ENCODE measurements at regions not wholly inside any gene's neighbourhood (a gene's known extent, or its start where the extent isn't known, plus 50 kb on each side); places are given as distances from the start of the nearest gene placed in this dataset.

DNA sequence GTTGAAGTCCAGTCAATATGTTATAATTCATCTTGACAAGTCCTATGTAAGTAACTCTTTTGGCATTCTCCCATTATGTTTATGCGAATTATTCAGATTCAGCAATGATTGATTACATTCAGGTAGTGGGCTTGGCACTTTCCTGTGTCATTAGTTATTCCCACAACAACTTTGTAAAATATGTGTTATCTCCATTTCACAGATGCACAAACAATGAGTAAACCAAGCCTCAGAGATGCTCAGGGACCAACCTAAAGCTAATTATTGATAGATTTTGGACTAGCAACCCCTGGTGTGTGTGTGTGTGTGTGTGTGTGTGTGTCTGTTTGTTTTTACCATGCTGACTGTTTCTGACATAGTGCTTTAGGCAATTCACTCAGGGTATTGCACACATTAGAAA is 371.1 kb upstream of the C1orf87 start:
- DNase-seq (ENCODE audit: low read depth in 2 of 2) = no peak

DNA sequence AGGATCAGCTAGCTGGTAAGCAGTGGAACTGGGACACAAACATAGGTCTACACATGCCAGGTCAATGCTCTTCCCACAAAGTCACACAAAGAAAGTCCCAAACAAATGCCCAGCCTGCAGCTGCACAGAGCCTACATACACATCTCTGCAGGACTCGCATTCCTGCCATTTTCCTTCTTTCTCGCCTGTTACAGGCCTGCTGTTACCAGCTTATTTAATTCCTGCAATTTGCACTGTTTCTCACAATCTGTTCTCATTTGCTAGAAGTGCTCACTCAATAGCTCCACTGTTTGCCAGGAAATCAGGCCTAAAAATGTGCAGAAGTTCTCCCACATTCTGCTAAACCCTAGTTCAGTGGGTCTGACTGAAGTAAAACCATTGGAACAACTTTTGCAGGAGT is 362.6 kb upstream of the C1orf87 start:
- no peak for DNase-seq (ENCODE audit: low read depth in 2 of 2)

DNA sequence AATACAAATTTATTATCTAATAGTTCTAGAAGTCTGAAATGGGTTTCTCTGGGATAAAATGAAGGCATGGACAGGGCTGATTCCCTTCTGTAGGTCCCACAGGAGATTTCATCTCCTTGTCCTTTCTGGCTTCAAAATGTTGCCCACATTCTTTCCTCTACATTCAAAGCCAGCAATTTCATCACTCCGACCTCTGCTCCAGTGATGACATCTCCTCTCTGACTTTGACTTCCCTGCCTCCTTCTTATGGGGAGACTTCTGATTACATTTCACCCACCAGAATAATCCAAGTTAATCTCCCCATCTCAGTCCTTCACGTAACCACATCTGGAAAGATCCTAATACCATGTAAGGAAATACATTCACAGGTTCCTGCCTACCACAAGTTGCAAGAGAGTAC is 358.0 kb upstream of the C1orf87 start:
- DNase-seq (ENCODE audit: low read depth in 2 of 2) = no peak

DNA sequence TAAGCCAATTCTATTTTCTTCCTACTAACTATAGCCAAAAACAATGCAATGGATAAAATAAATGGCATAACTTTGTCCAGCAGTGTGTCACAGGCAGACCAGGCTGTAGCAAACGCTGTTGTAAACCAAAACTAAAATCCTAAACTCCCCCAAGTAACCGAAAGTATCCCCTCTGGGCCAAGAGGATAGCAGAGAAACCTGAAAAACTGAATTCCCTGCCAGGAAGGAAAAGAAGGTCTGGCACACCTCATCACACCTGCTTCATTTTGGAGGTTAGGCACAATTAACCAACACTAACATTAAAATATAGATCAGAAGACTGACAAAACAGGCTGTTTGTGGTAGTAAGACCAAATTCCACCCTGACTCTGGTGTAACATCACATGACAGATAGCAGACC is 356.8 kb upstream of the C1orf87 start:
- DNase-seq (ENCODE audit: low read depth in 2 of 2) = no peak

DNA sequence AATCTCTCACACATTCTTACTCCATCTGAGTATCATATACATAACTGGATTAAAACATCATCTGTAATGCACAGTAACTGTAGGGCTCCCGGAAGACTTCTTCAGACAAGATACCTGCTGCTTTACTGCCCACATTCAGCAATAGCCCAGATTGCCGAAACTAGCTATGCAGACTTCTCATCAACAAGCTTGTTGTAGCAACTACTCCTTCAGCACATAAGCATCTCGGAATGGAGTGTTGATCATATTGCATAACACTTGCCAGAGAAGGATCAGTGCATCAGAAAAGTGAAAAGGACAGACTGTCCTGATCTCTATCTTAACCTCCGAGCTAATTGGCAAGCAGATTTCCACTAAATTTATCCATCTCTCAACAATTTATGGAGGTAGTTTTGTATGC is 354.6 kb upstream of the C1orf87 start:
- DNase-seq (ENCODE audit: low read depth in 2 of 2) = no peak

DNA sequence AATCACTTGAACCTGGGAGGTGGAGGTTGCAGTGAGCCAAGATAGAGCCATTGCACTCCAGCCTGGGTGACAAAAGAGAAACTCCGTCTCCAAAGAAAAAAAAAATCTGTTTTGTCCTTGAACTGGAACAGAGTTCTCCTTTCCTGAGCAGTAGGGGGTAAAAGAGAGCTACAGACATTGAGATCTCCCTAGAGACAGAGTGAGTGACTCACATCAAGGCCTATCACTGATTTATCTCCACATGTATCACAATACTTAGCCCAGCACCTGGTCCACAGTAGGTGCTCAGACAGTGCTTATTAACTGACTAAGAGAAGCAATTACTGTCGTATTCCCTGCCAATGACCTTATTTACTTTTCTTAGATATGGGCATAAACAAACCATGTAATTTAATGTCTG is 354.1 kb upstream of the C1orf87 start:
- no peak for DNase-seq (ENCODE audit: low read depth in 2 of 2)

DNA sequence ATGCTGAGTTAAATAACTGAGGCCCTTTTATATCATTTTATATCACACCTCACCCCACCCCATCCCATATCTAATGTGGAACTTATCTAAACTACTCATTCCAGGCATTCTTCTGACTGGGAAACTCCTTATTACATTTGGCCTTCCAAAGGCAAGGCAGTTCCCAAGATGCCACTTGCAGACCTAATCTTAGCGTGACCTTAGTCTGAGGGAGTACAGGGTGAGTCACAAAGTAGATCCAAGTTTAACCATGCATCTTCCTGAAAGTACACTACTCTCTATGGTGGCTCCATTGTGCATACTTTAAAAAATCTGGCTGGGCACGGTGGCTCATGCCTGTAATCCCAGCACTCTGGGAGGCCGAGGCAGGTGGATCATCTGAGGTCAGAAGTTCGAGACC is 353.6 kb upstream of the C1orf87 start:
- no peak for DNase-seq (ENCODE audit: low read depth in 2 of 2)

DNA sequence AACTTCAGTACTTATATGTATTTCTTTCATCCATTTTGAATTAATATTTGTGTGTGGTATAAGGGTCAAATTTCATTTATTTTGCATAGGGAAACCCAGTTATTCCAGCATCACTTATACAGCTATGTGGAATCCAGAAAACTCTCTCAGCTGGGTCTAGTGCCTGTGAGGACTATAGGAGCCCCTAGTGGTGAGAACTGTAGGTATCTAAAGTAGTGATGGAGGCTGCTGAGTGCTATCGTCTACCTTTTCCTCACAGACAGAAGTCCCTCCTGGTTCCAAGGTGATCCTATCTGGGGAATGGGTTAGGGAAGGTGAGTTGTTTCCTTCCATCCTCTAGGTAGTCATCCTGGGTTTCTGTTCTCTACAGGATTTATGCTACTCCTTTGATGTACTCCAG is 352.0 kb upstream of the C1orf87 start:
- DNase-seq (ENCODE audit: low read depth in 2 of 2) = no peak

DNA sequence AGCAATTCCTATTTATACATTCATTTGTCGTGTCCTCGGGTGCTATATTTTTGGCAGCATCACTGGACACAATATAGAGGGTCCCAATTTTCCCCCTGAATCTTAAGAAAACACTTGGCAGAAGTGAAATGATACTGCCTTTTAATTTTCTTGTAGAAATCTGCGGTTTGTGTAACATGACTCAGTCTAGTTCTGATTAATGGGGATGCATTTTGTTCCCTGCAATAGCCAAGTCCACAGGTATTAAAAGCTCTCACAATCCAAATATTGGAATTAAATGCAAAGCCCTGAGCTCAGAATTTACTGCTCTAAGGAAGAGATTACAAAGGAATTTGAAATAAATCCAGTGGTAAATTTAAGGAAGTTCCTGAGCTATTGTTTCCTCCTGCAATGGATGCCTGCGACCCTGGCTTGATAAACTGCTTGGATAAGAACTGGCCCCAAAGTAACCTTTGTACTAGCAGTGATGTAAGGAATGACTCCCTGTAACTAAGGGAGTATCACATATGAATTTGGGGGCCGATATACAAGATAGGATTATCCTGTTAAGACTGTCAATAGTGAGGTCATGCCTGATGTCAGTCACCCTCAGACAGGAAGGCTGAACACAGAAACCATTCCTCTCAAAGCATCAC is 349.7 kb upstream of the C1orf87 start:
- no peak for DNase-seq (ENCODE audit: low read depth in 2 of 2)

DNA sequence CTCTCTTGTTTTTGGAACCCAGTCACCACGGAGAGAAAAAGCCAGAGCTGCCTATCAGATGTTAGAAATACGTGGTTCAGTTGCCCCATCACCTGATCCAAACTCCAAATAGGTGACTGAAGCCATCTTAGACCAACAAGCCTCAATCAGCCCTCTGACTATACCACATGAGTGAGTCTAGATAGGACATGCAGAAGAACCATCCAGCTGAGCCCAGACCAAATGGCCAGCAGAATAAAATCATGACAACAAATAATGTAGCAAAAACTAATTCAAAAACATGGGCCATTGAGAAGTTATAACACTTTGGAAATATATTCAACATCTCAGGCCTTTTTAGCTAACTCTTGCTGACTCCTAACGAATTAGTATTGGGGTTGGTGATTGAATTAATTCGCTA is 348.4 kb upstream of the C1orf87 start:
- DNase-seq (ENCODE audit: low read depth in 2 of 2) = no peak

DNA sequence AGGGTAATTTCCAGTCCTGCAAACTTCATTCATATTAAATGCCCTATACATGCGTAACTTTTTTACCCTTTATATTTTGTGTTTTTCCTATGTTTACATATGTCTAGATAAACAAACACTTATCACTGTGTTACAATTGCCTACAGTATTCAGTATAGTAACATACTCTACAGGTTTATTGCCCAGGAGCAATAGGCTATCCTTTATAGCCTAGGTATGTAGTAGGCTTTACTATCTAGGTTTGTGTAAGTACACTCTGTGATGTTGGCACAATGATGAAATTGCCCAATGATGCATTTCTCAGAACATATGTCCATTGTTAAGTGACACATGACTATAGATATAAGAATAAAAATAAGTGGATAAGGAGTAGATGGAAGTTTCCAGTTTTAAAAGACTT is 345.5 kb upstream of the C1orf87 start:
- no peak for DNase-seq (ENCODE audit: low read depth in 2 of 2)

DNA sequence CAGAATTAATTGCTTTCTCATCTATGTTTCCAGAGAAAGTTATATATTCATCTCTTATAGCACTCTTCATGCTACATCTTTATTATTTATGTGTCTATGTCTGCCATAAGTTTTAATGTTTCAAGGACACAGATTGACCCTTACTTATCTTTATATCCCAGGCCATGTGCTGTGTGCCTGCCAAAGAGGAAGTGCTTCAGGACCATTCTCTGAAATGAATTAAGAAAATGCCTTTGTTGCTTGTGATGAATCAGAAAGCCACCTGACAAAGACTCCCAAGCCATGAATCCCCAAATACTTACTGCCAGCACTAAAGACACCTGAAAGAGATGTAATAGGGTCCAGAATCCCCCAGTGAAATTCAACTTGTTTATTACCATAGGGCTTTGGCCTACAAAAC is 342.1 kb upstream of the C1orf87 start:
- DNase-seq (ENCODE audit: low read depth in 2 of 2) = no peak

DNA sequence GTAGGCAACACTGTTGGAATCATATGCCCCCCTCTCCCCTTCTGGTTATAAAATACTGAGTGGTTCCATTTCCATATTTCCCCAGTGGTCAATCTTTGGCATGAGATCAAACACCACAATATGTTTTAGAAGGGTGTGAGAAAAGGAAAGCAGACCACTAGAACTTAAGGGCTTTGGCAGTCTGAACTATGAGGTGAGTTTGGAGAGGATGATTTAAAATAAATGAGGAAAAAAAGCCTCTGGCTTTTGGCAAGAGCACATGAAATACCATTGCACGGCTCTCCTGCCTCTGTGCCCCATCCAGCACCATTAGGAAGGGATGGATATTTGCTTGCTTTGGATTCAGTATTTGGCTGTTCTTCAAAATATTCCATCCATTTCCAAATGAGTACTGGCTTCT is 339.5 kb upstream of the C1orf87 start:
- DNase-seq (ENCODE audit: low read depth in 2 of 2) = no peak

DNA sequence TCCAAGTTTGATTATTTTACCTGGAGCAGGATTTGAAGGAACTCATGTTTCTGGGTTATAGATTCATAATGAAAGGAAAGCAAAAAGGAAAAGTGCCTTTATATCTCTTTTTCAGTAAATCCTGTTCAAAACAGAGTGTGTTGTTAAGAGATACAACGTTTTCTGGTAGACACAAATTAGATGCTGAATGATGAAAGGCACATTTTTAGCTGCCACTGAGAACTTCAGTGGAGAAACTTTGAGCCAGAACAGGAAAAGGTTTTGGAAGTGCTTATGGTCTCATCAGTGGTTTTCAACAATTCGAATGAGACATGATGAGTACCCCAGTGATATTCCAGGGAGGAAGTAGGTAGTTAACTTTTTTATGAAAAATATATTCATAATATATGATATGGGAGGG is 338.0 kb upstream of the C1orf87 start:
- DNase-seq (ENCODE audit: low read depth in 2 of 2) = no peak

DNA sequence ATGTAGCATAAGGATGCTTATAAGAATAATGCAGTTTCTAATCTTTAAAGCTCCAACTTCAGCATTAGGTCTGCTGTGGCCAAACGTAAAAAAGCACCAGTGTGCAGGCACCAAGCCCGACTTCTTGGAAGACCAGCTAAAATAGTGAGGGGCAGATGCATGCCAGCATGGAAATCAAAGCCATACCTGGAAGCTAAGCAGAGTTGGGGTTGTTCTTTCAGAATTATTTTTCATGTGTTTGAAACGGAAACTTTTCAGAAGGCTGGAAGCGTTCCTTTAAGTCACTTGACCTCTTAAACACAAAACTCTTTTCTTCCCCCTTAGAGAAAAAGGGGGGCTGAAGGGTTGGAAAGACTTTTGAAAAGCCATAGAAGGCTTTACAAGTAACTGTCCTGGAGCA is 329.2 kb upstream of the C1orf87 start:
- DNase-seq (ENCODE audit: low read depth in 2 of 2) = no peak

DNA sequence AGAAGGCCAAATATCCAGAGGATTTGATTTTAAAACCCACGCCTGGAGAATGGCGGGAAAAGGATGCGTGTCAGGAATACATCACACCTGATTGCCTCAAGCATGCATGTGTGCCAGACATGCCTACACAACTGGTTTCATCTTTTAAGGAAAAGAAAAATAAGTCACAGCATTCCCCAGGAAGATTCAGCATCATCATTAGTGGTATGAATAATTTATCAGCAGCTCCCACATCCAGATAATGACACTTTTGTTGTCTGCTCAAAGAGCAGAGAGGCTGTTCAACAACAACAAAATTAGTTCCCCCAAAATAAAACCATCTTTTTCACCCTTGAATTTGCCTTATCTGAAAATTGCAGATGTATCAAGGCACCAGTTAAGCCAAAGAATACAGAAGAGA is 328.6 kb upstream of the C1orf87 start:
- DNase-seq (ENCODE audit: low read depth in 2 of 2) = no peak

DNA sequence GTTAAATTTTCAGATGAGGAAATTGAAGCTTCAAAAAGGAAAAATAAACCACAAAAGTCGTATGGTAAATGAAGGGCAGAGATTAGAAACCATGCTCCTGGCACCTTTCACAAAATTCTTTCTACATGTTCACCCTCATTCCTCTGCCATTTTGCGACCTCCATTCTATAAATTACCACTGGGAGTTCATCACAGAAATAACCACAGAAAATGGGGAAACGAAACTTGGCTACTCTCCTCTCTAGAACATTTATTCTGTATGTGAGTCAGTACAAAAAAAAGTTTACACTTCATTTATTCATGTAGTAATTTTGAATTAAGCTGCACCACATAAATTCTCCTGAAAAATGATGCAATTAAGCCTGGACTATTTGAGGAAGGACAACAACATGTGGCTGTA is 320.9 kb upstream of the C1orf87 start:
- DNase-seq (ENCODE audit: low read depth in 2 of 2) = peak; percentile 26 to 46

DNA sequence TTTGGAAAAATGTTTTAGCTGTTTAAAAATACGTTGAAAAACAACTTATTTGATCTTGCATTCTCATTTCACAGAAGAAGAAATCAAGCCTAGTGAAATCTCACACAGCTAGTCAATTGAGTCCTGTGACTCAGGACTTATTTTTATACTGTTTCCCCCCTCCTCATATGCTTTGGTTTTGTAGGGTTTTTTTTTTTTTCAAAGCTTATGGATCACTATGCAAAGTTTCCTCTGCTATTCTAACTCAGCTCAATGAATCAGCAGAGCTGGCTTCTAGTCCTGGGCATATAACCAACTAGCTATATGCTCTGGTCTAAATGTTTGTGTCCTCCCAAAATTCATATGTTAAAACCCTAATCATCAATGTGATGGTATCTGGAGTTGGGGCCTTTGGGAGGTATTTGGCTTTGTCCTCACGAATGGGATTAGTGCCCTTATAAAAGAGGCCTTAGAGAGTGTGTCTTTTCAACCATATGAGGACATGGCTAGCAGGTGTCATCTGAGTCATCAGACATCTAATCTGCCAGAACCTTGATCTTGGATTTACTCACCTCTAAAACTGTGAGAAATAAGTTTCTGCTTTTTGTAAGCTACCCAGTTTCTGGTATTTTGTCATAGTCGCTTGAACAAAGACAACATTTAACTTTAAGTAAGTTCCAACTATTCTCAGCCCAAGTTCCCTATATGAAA is 317.2 kb upstream of the C1orf87 start:
- DNase-seq (ENCODE audit: low read depth in 2 of 2) = no peak

DNA sequence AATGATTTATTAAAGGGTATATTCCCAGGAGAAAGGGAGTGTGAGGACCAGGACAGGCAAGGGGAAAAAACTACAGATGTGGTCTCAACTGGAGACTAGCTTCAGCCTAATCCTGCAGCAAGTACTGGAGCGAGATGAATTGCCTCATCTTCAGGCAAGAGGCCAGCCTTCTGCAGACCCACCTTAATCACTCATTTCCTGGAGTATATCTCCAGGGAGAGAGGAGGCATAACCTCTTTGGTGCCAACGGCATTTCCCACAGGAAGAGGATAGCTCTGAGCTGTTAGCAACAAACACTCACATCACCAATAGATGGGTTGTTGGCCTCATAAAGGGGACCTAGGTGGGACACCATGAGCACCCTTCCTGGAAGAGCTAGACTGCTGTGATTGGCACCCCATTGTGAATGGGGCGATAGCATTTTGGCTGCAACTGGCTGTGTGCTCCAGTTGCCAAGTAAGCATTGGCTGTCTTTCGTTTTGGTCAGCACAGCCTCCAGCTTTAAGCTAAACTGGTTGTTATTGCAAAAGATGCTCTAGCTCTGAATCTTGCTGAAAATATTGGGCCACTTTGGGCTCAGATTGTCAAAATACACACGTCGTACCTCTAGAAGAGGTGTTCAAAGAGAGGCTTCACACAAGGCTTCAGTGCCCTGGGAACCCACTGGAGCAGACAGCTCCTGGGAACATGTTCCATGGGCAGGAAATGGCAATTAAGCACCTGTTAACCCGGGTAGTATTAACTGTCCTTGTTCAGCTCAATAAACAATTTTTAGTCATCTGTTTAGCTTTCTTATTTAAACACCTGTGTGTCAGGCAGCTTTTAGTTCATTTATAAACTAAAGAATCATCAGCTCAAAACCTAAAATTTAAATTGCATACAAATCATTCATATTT is 314.8 kb upstream of the C1orf87 start:
- DNase-seq (ENCODE audit: low read depth in 2 of 2) = no peak

DNA sequence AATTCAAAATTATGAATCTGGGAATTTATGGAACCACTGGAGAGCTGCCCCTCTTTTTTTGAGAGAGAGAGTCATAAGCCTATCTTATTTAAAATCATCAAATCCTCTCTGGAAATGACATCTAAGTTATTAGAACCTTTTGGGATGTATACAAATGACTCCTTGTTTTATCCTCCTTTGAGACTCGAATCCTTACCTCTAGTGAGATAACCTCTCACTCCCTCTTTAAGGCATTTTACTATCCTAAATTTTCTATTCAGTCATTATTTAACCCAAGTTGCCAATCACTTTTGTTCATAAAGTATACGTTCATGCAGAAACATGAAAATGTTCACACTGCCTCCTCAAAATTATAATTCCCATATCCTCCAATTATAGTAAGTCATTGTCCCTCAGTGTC is 313.6 kb upstream of the C1orf87 start:
- DNase-seq (ENCODE audit: low read depth in 2 of 2) = no peak

DNA sequence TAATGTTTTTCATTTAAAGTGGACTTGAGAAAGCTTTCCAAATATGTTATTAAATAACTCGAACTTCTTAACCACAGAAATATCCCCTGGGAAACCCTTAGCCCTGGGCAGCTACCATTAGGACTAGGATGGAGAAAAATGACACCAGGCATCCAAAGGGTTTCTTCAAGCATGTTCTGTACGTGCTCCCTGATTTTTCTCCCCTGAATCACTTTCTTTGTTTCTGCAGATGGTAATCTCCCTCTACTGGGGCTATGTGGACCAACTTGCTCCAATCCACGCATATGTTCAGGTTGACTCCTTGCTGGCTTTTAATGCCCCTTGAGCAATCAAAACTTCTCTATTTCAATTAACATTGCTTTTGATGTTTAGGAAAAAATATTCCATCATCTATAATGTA is 312.7 kb upstream of the C1orf87 start:
- DNase-seq (ENCODE audit: low read depth in 2 of 2) = no peak

DNA sequence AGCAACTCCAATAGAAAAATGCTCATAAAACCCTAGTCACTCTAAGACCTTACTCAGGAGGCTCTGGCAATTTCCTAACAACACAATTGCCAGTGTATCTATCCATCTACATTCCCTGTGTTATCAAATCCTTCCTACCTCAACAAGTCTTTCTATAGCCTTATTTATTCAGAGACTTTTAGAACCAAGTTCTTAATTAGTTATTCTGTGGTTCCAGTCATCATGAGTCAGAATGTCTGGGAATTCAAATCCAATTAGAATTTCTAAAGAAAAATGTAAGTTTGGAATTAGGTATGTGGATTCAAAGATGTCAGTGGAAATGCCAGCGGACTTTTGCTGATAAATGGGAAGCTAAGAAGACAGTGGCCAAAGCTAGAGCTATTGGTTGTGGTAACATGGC is 302.6 kb upstream of the C1orf87 start:
- DNase-seq (ENCODE audit: low read depth in 2 of 2) = no peak

DNA sequence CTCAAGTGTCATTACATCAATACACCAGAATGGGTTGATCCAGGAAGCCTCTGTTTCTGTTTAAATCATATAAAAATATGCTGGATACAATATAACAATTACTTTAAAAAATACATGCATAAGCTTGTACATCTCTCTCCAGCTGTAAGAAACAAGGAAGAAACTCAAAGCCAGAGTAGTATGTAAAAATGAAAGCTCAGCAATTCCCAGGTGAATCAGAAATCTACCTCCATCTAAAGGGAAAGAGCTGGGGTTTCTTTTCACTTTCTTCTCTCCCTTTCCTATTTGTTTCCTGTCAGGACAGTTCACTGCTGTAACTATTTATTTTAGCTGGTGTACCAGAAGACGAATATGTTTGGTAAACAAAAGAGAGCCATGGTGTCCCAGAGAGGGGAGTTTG is 301.0 kb upstream of the C1orf87 start:
- DNase-seq (ENCODE audit: low read depth in 2 of 2) = no peak

Measured in fibroblast of skin of left biceps (primary cell).